ENCODE measurements at regions not wholly inside any gene's neighbourhood (a gene's known extent, or its start where the extent isn't known, plus 50 kb on each side); places are given as distances from the start of the nearest gene placed in this dataset.

DNA sequence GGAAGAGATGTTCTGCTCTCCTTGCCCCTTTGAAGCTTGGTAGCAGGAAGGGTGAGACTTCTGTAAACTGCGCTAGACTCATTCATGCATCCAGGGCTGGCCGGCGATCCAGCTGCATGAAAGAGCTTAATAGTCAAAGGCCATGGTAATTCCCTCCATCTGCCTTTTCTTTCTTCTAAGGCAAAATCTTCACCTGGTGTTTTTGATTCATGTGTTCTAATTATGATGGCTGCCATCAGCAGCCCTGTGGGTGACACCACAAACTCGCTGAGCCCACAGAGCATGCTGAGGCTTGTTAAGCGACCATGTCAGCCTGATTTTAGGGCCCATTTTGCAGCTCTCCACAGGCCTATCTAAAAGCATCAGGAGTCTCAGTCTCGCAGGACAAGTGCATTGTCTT lies 450.1 kb upstream of the TENM3 start:
- H3K27me3 ChIP-seq = no peaks in the 10 kb centered on the region
- WGBS = 57% methylated on average over 6 of the region's 6 CpGs
- no peak for DNase-seq (ENCODE audit: low spot score in 2 of 2)
- H3K9me3 ChIP-seq = no peaks in the 10 kb centered on the region
- H3K4me1 ChIP-seq = no peaks in the 10 kb centered on the region
- H3K4me3 ChIP-seq = no peak overlapping the region
- TF ChIP-seq EP300 (IDR thresholded peaks at IDR 0.05) = no peak
- TF ChIP-seq POLR2A (IDR thresholded peaks at IDR 0.05) = no peak
- no peak for TF ChIP-seq CTCF (IDR thresholded peaks at IDR 0.05)
- TF ChIP-seq POLR2AphosphoS5 (IDR thresholded peaks at IDR 0.05) = no peak
- no peaks in the 10 kb centered on the region for H3K36me3 ChIP-seq
- no peak overlapping the region for H3K27ac ChIP-seq

GRCh38 chr4:181796502-181796901 lies 446.7 kb upstream of the TENM3 start:
- no peaks in the 10 kb centered on the region for H3K36me3 ChIP-seq
- H3K4me3 ChIP-seq = no peak overlapping the region
- DNase-seq (ENCODE audit: low spot score in 2 of 2) = no peak
- no peaks in the 10 kb centered on the region for H3K9me3 ChIP-seq
- H3K4me1 ChIP-seq = no peaks in the 10 kb centered on the region
- H3K27me3 ChIP-seq = no peaks in the 10 kb centered on the region
- no peak overlapping the region for H3K27ac ChIP-seq
- 47% methylated on average over 8 of the region's 8 CpGs for WGBS
- TF ChIP-seq EP300 (IDR thresholded peaks at IDR 0.05) = no peak
- no peak for TF ChIP-seq CTCF (IDR thresholded peaks at IDR 0.05)
- no peak for TF ChIP-seq POLR2AphosphoS5 (IDR thresholded peaks at IDR 0.05)
- no peak for TF ChIP-seq POLR2A (IDR thresholded peaks at IDR 0.05)

DNA sequence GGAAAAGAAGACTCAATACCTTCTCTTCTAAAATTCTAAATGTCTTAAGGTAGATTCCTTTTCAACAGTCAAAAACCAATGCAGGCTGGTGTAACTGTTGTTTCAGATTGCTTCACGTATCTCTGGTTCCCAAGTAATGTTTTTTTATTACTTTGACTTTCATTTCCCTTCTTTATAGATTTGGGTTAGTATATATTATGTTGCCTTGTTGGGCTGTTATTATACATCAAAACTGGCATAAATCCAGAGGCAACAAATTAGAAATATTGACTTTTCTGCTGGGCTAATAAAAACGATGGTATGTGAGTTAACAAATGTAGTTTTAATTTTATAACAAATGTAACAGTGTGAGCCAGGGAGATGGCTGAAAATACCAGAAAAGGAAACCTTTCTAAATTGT lies 444.7 kb upstream of the TENM3 start:
- no peak for TF ChIP-seq POLR2A (IDR thresholded peaks at IDR 0.05)
- H3K4me1 ChIP-seq = no peaks in the 10 kb centered on the region
- H3K27me3 ChIP-seq = no peaks in the 10 kb centered on the region
- no peak for DNase-seq (ENCODE audit: low spot score in 2 of 2)
- no peak overlapping the region for H3K27ac ChIP-seq
- no peaks in the 10 kb centered on the region for H3K36me3 ChIP-seq
- H3K9me3 ChIP-seq = no peaks in the 10 kb centered on the region
- no peak overlapping the region for H3K4me3 ChIP-seq
- WGBS = 77% methylated on average over 2 of the region's 2 CpGs

DNA sequence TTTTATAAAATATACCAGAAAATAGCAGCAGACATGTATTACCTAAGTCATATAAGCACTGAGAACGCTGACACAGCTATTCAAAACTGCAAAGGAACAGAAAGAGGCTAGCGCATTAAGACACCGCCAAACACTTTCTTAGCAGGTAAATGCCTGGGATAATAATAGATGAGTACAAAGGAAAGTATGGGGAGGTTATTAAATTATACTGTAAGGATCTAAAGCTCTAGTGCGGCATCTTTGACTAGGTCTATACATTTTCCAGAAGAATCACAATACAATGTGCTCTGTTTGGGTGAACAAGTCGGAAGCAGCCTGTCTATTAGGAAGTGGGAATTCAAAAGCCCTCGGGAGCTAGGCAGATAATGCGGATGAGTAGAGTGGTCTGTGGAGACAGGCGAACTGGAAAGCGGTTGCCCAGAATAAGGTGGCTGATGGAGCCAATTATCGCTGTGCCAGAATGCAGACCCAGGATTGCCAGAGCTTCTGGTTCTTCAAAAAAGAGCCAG lies 443.6 kb upstream of the TENM3 start:
- Histone ChIP-seq H3K27me3 (no peaks in the 10 kb centered on the region), H3K4me3 (no peak overlapping the region), H3K27ac (no peak overlapping the region), H3K4me1 (no peaks in the 10 kb centered on the region), H3K9me3 (no peaks in the 10 kb centered on the region), H3K36me3 (no peaks in the 10 kb centered on the region)
- no peak for TF ChIP-seq POLR2AphosphoS5 (IDR thresholded peaks at IDR 0.05)
- TF ChIP-seq POLR2A (IDR thresholded peaks at IDR 0.05) = no peak
- no peak for TF ChIP-seq CTCF (IDR thresholded peaks at IDR 0.05)
- no peak for TF ChIP-seq EP300 (IDR thresholded peaks at IDR 0.05)
- DNase-seq (ENCODE audit: low spot score in 2 of 2) = no peak
- WGBS = 87% methylated on average over 10 of the region's 10 CpGs

DNA sequence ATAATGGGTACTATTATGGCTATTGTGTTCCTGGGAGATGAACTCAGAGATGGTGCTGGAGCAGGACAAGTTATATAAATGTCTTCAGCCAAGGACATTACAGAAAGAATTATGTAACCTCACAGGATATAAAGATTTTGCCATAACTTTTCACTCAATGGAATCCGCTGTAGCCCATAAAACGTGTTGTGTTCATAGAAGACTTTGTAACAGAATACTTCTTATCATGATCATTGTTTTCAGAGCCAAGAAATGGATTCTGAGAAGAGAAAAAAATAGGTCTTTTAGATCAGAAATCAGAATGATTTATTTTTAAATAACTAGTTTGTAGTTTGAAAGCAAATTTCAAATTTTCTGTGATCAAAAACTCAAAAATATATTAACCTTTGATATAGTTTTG lies 441.0 kb upstream of the TENM3 start:
- Histone ChIP-seq H3K27me3 (no peaks in the 10 kb centered on the region), H3K4me1 (no peaks in the 10 kb centered on the region), H3K9me3 (no peaks in the 10 kb centered on the region), H3K36me3 (no peaks in the 10 kb centered on the region), H3K4me3 (no peak overlapping the region), H3K27ac (no peak overlapping the region)
- WGBS = 70% methylated on average over 2 of the region's 2 CpGs
- TF ChIP-seq CTCF (IDR thresholded peaks at IDR 0.05) (no peak), POLR2AphosphoS5 (IDR thresholded peaks at IDR 0.05) (no peak), POLR2A (IDR thresholded peaks at IDR 0.05) (no peak), EP300 (IDR thresholded peaks at IDR 0.05) (no peak)
- no peak for DNase-seq (ENCODE audit: low spot score in 2 of 2)

DNA sequence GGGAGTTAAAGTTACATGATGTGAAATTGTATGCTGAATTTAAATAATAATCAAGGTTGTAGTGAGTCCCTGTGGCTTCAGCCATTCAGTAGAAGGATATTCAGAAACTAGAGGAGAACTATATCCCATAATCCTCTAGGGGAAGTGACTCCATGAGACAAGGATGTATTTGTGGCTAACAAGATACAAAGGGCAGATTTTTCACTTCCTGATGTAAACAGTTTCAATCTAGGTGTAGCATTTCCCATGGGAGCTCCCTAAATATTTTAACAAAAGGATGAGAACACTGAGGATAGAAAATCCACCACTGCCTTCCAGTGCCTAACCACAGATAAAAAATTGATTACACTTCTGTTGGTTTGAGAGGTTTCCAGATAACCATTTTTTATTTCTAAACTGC lies 435.4 kb upstream of the TENM3 start:
- TF ChIP-seq EP300 (IDR thresholded peaks at IDR 0.05) (no peak), CTCF (IDR thresholded peaks at IDR 0.05) (no peak), POLR2A (IDR thresholded peaks at IDR 0.05) (no peak), POLR2AphosphoS5 (IDR thresholded peaks at IDR 0.05) (no peak)
- Histone ChIP-seq H3K4me1 (no peaks in the 10 kb centered on the region), H3K36me3 (no peaks in the 10 kb centered on the region), H3K4me3 (no peak overlapping the region), H3K27me3 (no peaks in the 10 kb centered on the region), H3K27ac (no peak overlapping the region), H3K9me3 (no peaks in the 10 kb centered on the region)
- no peak for DNase-seq (ENCODE audit: low spot score in 2 of 2)
